ENCODE measurements at regions not wholly inside any gene's neighbourhood (a gene's known extent, or its start where the extent isn't known, plus 50 kb on each side); places are given as distances from the start of the nearest gene placed in this dataset.

DNA sequence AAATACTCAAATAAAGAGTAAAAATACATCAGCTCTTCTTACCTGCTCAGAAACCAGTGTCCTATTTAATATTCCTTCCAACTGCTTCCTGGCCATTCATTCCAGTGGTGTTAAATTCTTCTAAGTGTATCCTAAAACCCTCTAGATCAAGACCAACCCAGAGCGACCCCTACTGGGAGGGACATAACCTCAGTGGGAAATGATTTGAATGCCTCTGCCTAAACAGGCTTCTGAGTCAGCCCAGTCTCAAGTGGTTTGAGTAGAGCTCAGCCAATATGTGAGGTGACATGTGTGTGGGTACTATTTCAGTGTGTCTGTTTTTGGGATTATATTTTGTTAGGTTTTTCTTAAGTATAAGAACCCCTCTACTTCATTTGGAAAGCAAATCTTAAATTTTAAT lies 133.6 kb upstream of the ARHGEF9 start:
- H3K9me3 ChIP-seq (ENCODE audit: control insufficient read depth in 1 of 2, insufficient read depth in 1 of 2, low read depth in 1 of 2, low read length in 2 of 2), result no peaks in the 10 kb centered on the region
- no peak overlapping the region for H3K9ac ChIP-seq (ENCODE audit: low read length)
- no peaks in the 10 kb centered on the region for H3K79me2 ChIP-seq (ENCODE audit: insufficient read depth, low read length)
- peaks cover 0 to 10% of the 10 kb centered on the region in 2 experiments; a peak in 1 of 4 replicates for H3K4me1 ChIP-seq (ENCODE audit: control insufficient read depth in 1 of 2, insufficient read depth in 2 of 2, low read length in 2 of 2)
- POLR2A ChIA-PET, result no interaction called here
- no peaks in the 10 kb centered on the region for H3K36me3 ChIP-seq (ENCODE audit: control insufficient read depth in 1 of 2, insufficient read depth in 2 of 2, low read length in 2 of 2)
- RAD21 ChIA-PET (ENCODE audit: low non-redundant PET in 1 of 2, low total read pairs in 2 of 2, uncharacterized antibody in 2 of 2, unreplicated experiment in 2 of 2), result no interaction called here
- BruUV-seq (replicated peaks), result no TSS peak
- CTCF ChIA-PET, result interaction anchor here (1.2 kb wide), 1 partner anchor 11 kb away, joined by 3 read pairs; no protein-coding TSS in a partner anchor
- H3K4me3 ChIP-seq (replicated peaks in 1 of 2; ENCODE audit: low read depth in 1 of 2, low read length in 2 of 2), result no peak overlapping the region
- H2AFZ ChIP-seq (ENCODE audit: low read depth, low read length, poor library complexity, severe bottlenecking), result no peak overlapping the region
- H3K27ac ChIP-seq (ENCODE audit: low read depth, low read length), result no peak overlapping the region
- intact Hi-C loops (cut with micrococcal nuclease), result no loop called here
- DNase-seq (ENCODE audit: low read depth, low spot score) (peak; percentile 6), ATAC-seq (peak; percentile 77)
- H3K27me3 ChIP-seq (ENCODE audit: insufficient read depth, low read length), result no peaks in the 10 kb centered on the region
- H3K4me2 ChIP-seq (ENCODE audit: low read length), result no peak overlapping the region
- H3K9me2 ChIP-seq (ENCODE audit: insufficient read depth), result no peaks in the 10 kb centered on the region
- H4K20me1 ChIP-seq (ENCODE audit: insufficient read depth), result no peaks in the 10 kb centered on the region
- TF ChIP-seq POLR2AphosphoS5 (IDR thresholded peaks at IDR 0.05; ENCODE audit: low read depth, low read length) (no peak), RAD21 (IDR thresholded peaks at IDR 0.05; ENCODE audit: low read depth) (peak; percentile 45), CTCF (IDR thresholded peaks at IDR 0.05 in 2 of 3, conservative IDR thresholded peaks at IDR 0.05 in 1 of 3; ENCODE audit: borderline replicate concordance in 1 of 3, insufficient read depth in 1 of 3, low read depth in 2 of 3, low read length in 2 of 3) (peak in 2 of 3 experiments; percentile 42 to 47; a peak in 4 of 6 replicates)

DNA sequence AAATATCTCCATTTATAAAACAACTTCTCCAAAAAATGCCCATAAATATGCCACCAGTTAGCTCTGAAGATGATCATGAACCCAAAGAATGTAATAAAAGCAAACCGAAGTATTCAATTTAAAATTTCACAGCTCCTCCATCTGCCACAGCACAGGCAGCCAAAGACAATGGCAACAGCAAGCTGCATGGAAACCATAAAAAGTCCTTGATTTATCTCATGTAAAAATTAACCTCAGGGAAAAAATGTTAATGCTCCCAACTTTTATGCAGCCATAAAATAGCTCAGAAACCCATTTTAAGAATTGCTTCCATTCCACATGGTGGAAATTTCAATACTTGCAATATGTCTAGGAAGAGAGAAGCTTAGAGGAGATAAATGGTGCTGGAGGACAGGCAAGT lies 132.3 kb upstream of the ARHGEF9 start:
- intact Hi-C loops (cut with micrococcal nuclease), result no loop called here
- Histone ChIP-seq H3K4me2 (ENCODE audit: low read length) (no peak overlapping the region), H3K9me3 (ENCODE audit: control insufficient read depth in 1 of 2, insufficient read depth in 1 of 2, low read depth in 1 of 2, low read length in 2 of 2) (no peaks in the 10 kb centered on the region), H3K27ac (ENCODE audit: low read depth, low read length) (no peak overlapping the region), H3K4me3 (replicated peaks in 1 of 2; ENCODE audit: low read depth in 1 of 2, low read length in 2 of 2) (no peak overlapping the region), H3K4me1 (ENCODE audit: control insufficient read depth in 1 of 2, insufficient read depth in 2 of 2, low read length in 2 of 2) (peaks cover 0 to 7% of the 10 kb centered on the region in 2 experiments; a peak in 1 of 4 replicates), H3K36me3 (ENCODE audit: control insufficient read depth in 1 of 2, insufficient read depth in 2 of 2, low read length in 2 of 2) (no peaks in the 10 kb centered on the region), H3K9ac (ENCODE audit: low read length) (no peak overlapping the region), H3K79me2 (ENCODE audit: insufficient read depth, low read length) (no peaks in the 10 kb centered on the region), H2AFZ (ENCODE audit: low read depth, low read length, poor library complexity, severe bottlenecking) (no peak overlapping the region), H4K20me1 (ENCODE audit: insufficient read depth) (no peaks in the 10 kb centered on the region), H3K9me2 (ENCODE audit: insufficient read depth) (no peaks in the 10 kb centered on the region), H3K27me3 (ENCODE audit: insufficient read depth, low read length) (no peaks in the 10 kb centered on the region)
- no TSS peak for BruUV-seq (replicated peaks)
- CTCF ChIA-PET, result interaction anchor here (1.5 kb wide), 1 partner anchor 13 kb away, joined by 3 read pairs; no protein-coding TSS in a partner anchor
- ATAC-seq, result no peak
- RAD21 ChIA-PET (ENCODE audit: low non-redundant PET in 1 of 2, low total read pairs in 2 of 2, uncharacterized antibody in 2 of 2, unreplicated experiment in 2 of 2), result no interaction called here
- POLR2A ChIA-PET, result no interaction called here
- no peak for DNase-seq (ENCODE audit: low read depth, low spot score)
- TF ChIP-seq YY1 (IDR thresholded peaks at IDR 0.05; ENCODE audit: extremely low read depth, insufficient replicate concordance, low read depth, low read length), result no peak
- TF ChIP-seq EZH2 (IDR thresholded peaks at IDR 0.05), result no peak
- TF ChIP-seq CTCF (IDR thresholded peaks at IDR 0.05 in 2 of 3, conservative IDR thresholded peaks at IDR 0.05 in 1 of 3; ENCODE audit: borderline replicate concordance in 1 of 3, insufficient read depth in 1 of 3, low read depth in 2 of 3, low read length in 2 of 3), result no peak
- no peak for TF ChIP-seq POLR2A (IDR thresholded peaks at IDR 0.05; ENCODE audit: borderline replicate concordance, extremely low read depth, insufficient read depth, insufficient read length)
- TF ChIP-seq SRF (IDR thresholded peaks at IDR 0.05; ENCODE audit: low read depth), result no peak
- TF ChIP-seq, protein P1, sequence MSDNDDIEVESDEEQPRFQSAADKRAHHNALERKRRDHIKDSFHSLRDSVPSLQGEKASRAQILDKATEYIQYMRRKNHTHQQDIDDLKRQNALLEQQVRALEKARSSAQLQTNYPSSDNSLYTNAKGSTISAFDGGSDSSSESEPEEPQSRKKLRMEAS (IDR thresholded peaks at IDR 0.05), result no peak
- TF ChIP-seq EZH2phosphoT487 (IDR thresholded peaks at IDR 0.05; ENCODE audit: borderline replicate concordance), result no peak
- no peak for TF ChIP-seq CBX3 (IDR thresholded peaks at IDR 0.05; ENCODE audit: low read depth)
- TF ChIP-seq SIN3A (IDR thresholded peaks at IDR 0.05; ENCODE audit: low read depth), result no peak
- TF ChIP-seq, protein P2, sequence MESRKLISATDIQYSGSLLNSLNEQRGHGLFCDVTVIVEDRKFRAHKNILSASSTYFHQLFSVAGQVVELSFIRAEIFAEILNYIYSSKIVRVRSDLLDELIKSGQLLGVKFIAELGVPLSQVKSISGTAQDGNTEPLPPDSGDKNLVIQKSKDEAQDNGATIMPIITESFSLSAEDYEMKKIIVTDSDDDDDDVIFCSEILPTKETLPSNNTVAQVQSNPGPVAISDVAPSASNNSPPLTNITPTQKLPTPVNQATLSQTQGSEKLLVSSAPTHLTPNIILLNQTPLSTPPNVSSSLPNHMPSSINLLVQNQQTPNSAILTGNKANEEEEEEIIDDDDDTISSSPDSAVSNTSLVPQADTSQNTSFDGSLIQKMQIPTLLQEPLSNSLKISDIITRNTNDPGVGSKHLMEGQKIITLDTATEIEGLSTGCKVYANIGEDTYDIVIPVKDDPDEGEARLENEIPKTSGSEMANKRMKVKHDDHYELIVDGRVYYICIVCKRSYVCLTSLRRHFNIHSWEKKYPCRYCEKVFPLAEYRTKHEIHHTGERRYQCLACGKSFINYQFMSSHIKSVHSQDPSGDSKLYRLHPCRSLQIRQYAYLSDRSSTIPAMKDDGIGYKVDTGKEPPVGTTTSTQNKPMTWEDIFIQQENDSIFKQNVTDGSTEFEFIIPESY (IDR thresholded peaks at IDR 0.05; ENCODE audit: extremely low read depth, insufficient replicate concordance, low read length), result no peak
- TF ChIP-seq POLR2AphosphoS5 (IDR thresholded peaks at IDR 0.05; ENCODE audit: low read depth, low read length), result no peak
- TF ChIP-seq EGR1 (IDR thresholded peaks at IDR 0.05; ENCODE audit: low read depth), result no peak
- no peak for TF ChIP-seq FOSL1 (IDR thresholded peaks at IDR 0.05; ENCODE audit: low read depth)
